ENCODE measurements at regions not wholly inside any gene's neighbourhood (a gene's known extent, or its start where the extent isn't known, plus 50 kb on each side); places are given as distances from the start of the nearest gene placed in this dataset.

- no peak for TF ChIP-seq CTCF (IDR thresholded peaks at IDR 0.05; ENCODE audit: control extremely low read depth, extremely low read depth, low read depth, missing control alignments)
- DNase-seq (ENCODE audit: extremely low spot score) = no peak
- ChIA-PET POLR2A (no interaction called here), CTCF (no interaction called here)
These were observed 104.9 kb upstream of the GIMD1 start for GRCh38 chr4:106473515-106473914.

- ChIA-PET CTCF (interaction anchor here (1.3 kb wide), 1 partner anchor 31 kb away, joined by 3 read pairs; no protein-coding TSS in a partner anchor), POLR2A (no interaction called here)
- no peak for TF ChIP-seq CTCF (IDR thresholded peaks at IDR 0.05; ENCODE audit: control extremely low read depth, extremely low read depth, low read depth, missing control alignments)
- DNase-seq (ENCODE audit: extremely low spot score) = no peak
These were observed 102.6 kb upstream of the GIMD1 start for GRCh38 chr4:106471151-106471550.

GRCh38 chr4:106463622-106464021 lies 95.0 kb upstream of the GIMD1 start:
- ChIA-PET POLR2A (no interaction called here), CTCF (interaction anchor here (1.0 kb wide), 1 partner anchor 43 kb away, joined by 3 read pairs; no protein-coding TSS in a partner anchor)
- TF ChIP-seq CTCF (IDR thresholded peaks at IDR 0.05; ENCODE audit: control extremely low read depth, extremely low read depth, low read depth, missing control alignments) = no peak
- DNase-seq (ENCODE audit: extremely low spot score) = no peak

GRCh38 chr4:106454581-106454980 lies 86.0 kb upstream of the GIMD1 start:
- DNase-seq (ENCODE audit: extremely low spot score) = no peak
- ChIA-PET POLR2A (no interaction called here), CTCF (interaction anchor here (1.3 kb wide), 1 partner anchor 85 kb away, joined by 4 read pairs; no protein-coding TSS in a partner anchor)
- TF ChIP-seq CTCF (IDR thresholded peaks at IDR 0.05; ENCODE audit: control extremely low read depth, extremely low read depth, low read depth, missing control alignments) = no peak

GRCh38 chr4:106454021-106454420 lies 85.4 kb upstream of the GIMD1 start:
- ChIA-PET CTCF (interaction anchor here (1.3 kb wide), 1 partner anchor 84 kb away, joined by 4 read pairs; no protein-coding TSS in a partner anchor), POLR2A (no interaction called here)
- DNase-seq (ENCODE audit: extremely low spot score) = no peak
- TF ChIP-seq CTCF (IDR thresholded peaks at IDR 0.05; ENCODE audit: control extremely low read depth, extremely low read depth, low read depth, missing control alignments) = no peak

- no peak for TF ChIP-seq CTCF (IDR thresholded peaks at IDR 0.05; ENCODE audit: control extremely low read depth, extremely low read depth, low read depth, missing control alignments)
- ChIA-PET POLR2A (no interaction called here), CTCF (no interaction called here)
- no peak for DNase-seq (ENCODE audit: extremely low spot score)
These were observed 82.5 kb upstream of the GIMD1 start for GRCh38 chr4:106451091-106451490.

GRCh38 chr4:106450249-106450648 lies 81.7 kb upstream of the GIMD1 start:
- CTCF ChIA-PET = no interaction called here
- POLR2A ChIA-PET = no interaction called here
- TF ChIP-seq CTCF (IDR thresholded peaks at IDR 0.05; ENCODE audit: control extremely low read depth, extremely low read depth, low read depth, missing control alignments) = no peak
- DNase-seq (ENCODE audit: extremely low spot score) = no peak
